Sigmoid colon (tissue), 6 donors: ENCODE measurements at regions not wholly inside any gene's neighbourhood (a gene's known extent, or its start where the extent isn't known, plus 50 kb on each side); places are given as distances from the start of the nearest gene placed in this dataset.
A peak's percentile ranks its signal among the peaks of the same experiment; 100 is the strongest.

Source experiments
- DNase-seq: peaks from one replicate; pipeline ENCODE4 v3.0.0-alpha.2; 2019
- H3K27ac ChIP-seq, 4 donors: fragments of 200-600 bp; sonication (generic); one replicate each; pipeline ENCODE4 v1.5.1; 2016 to 2019; ENCODE audit warnings: mild to moderate bottlenecking in 1 of 4
- H3K27me3 ChIP-seq, 3 donors: fragments of 200-600 bp; sonication (generic); one replicate each; pipeline ENCODE4 v1.5.1; 2019; ENCODE audit warnings: mild to moderate bottlenecking in 1 of 3
- H3K36me3 ChIP-seq, 4 donors: fragments of 200-600 bp; sonication (generic); one replicate each; pipeline ENCODE4 v1.5.1; 2016 to 2019
- H3K4me1 ChIP-seq, 4 donors: fragments of 200-600 bp; sonication (generic); one replicate each; pipeline ENCODE4 v1.5.1; 2017 to 2019
- H3K4me3 ChIP-seq, 4 donors: fragments of 200-600 bp; sonication (generic); one replicate each; pipeline ENCODE4 v1.5.1; 2017 to 2019; ENCODE audit warnings: mild to moderate bottlenecking in 2 of 4, moderate library complexity in 1 of 4
- H3K9me3 ChIP-seq, 4 donors: fragments of 200-600 bp in 3 of 4; sonication (generic) in 3 of 4; one replicate each; pipeline versions ENCODE4 v1.5.1 to v1.6.1; 2013 to 2019
- CTCF ChIP-seq, 4 experiments: fragments of 450-650 bp in 3 of 4; fragments of 200-600 bp in 1 of 4; IDR thresholded peaks; one replicate each; pipeline ENCODE4 v1.5.1; 2016 to 2019; ENCODE audit warnings: antibody characterized with exemption in 4 of 4, mild to moderate bottlenecking in 3 of 4, moderate library complexity in 2 of 4
- EP300 ChIP-seq, 4 donors: sonication (generic); formaldehyde crosslinking; IDR thresholded peaks; one replicate each; pipeline ENCODE4 v1.6.1; 2017; ENCODE audit warnings: antibody characterized with exemption in 4 of 4
- POLR2A ChIP-seq, 2 donors: fragments of 450-650 bp; IDR thresholded peaks; one replicate each; pipeline ENCODE4 v1.6.1; 2016; ENCODE audit warnings: antibody characterized with exemption in 2 of 2, mild to moderate bottlenecking in 2 of 2, moderate library complexity in 2 of 2
- POLR2AphosphoS5 ChIP-seq, 4 donors: sonication (generic); formaldehyde crosslinking; IDR thresholded peaks; one replicate each; pipeline ENCODE4 v1.6.1; 2017; ENCODE audit warnings: antibody characterized with exemption in 4 of 4
- WGBS, 2 donors: extraction: QIAGEN DNeasy Blood & Tissue Kit; methylation state at CpG; one replicate each; pipeline ENCODE4 v1.1.7; 2013; 5-methylcytosine and 5-hydroxymethylcytosine counted together
- intact Hi-C: fragments of 100-400 bp; cut with DNase I; formaldehyde crosslinking; loops from one replicate; pipeline ENCODE4 v1.15.1; 2023
- donor health status: healthy with polysubstance abuse.
- donor health status: healthy.

GRCh38 chr16:16917191-16917785 lies 538.3 kb downstream of the NPIPA7 start:
- WGBS, 2 donors, result 27 to 40% methylated on average over 10 of the region's 10 CpGs
- Histone ChIP-seq H3K4me3 (no peak overlapping the region), H3K27me3 (no peaks in the 10 kb centered on the region), H3K4me1 (peaks cover 0 to 18% (median 6%) of the 10 kb centered on the region in 4 donors), H3K9me3 (no peaks in the 10 kb centered on the region), H3K27ac (peak overlapping the region in 1 of 4 donors; percentile 51), H3K36me3 (no peaks in the 10 kb centered on the region)
- no peak for TF ChIP-seq EP300 (IDR thresholded peaks at IDR 0.05)
- TF ChIP-seq POLR2AphosphoS5 (IDR thresholded peaks at IDR 0.05), result no peak
- intact Hi-C loops, result no loop called here
- DNase-seq, result no peak

DNA sequence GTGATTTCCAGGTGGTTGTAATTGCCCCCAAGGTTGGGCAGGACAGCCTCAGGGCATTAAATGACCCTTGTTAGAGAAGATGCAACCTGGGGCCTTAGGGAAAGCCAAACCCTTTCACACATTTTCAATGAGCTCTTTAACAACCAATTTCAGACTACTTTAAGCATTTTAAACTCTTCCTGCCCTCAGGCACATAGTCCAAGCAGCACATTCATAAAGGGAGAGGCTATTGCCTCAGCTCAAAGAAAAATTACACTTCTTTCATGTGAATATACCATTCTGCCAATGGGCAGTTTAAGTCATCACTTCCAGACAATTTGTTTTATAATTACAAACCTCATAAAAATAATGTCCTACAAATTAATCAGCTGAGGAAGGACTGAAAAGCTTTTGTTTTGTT lies 544.5 kb downstream of the NPIPA7 start:
- TF ChIP-seq CTCF (IDR thresholded peaks at IDR 0.05), result no peak
- TF ChIP-seq EP300 (IDR thresholded peaks at IDR 0.05), result no peak
- TF ChIP-seq POLR2A (IDR thresholded peaks at IDR 0.05), result no peak
- TF ChIP-seq POLR2AphosphoS5 (IDR thresholded peaks at IDR 0.05), result no peak
- intact Hi-C loops, result no loop called here
- Histone ChIP-seq H3K9me3 (peaks cover 0 to 4% (median 0%) of the 10 kb centered on the region in 4 donors), H3K4me1 (no peaks in the 10 kb centered on the region), H3K27me3 (no peaks in the 10 kb centered on the region), H3K4me3 (no peak overlapping the region), H3K27ac (no peak overlapping the region), H3K36me3 (no peaks in the 10 kb centered on the region)
- no peak for DNase-seq

GRCh38 chr16:16924613-16925012 lies 545.7 kb downstream of the NPIPA7 start:
- H3K27ac ChIP-seq, result no peak overlapping the region
- H3K4me1 ChIP-seq, result no peaks in the 10 kb centered on the region
- H3K36me3 ChIP-seq, result no peaks in the 10 kb centered on the region
- H3K9me3 ChIP-seq, result peaks cover 0 to 4% (median 0%) of the 10 kb centered on the region in 4 donors
- no peak overlapping the region for H3K4me3 ChIP-seq
- TF ChIP-seq CTCF (IDR thresholded peaks at IDR 0.05), result no peak
- TF ChIP-seq POLR2AphosphoS5 (IDR thresholded peaks at IDR 0.05), result no peak
- TF ChIP-seq POLR2A (IDR thresholded peaks at IDR 0.05), result no peak
- TF ChIP-seq EP300 (IDR thresholded peaks at IDR 0.05), result no peak
- intact Hi-C loops, result no loop called here
- H3K27me3 ChIP-seq, result no peaks in the 10 kb centered on the region
- DNase-seq, result no peak
- WGBS, 2 donors, result 53 to 66% methylated on average over 4 of the region's 4 CpGs

- Histone ChIP-seq H3K27ac (no peak overlapping the region), H3K4me1 (no peaks in the 10 kb centered on the region), H3K36me3 (no peaks in the 10 kb centered on the region), H3K9me3 (peaks cover 0 to 4% (median 0%) of the 10 kb centered on the region in 4 donors), H3K27me3 (no peaks in the 10 kb centered on the region), H3K4me3 (no peak overlapping the region)
- WGBS, 2 donors, result 95 to 96% methylated on average over 2 of the region's 2 CpGs
- TF ChIP-seq POLR2A (IDR thresholded peaks at IDR 0.05) (no peak), POLR2AphosphoS5 (IDR thresholded peaks at IDR 0.05) (no peak), CTCF (IDR thresholded peaks at IDR 0.05) (no peak), EP300 (IDR thresholded peaks at IDR 0.05) (no peak)
- intact Hi-C loops, result no loop called here
- DNase-seq, result no peak
Observed at GRCh38 chr16:16925432-16925831, 545.3 kb downstream of the XYLT1 start.

DNA sequence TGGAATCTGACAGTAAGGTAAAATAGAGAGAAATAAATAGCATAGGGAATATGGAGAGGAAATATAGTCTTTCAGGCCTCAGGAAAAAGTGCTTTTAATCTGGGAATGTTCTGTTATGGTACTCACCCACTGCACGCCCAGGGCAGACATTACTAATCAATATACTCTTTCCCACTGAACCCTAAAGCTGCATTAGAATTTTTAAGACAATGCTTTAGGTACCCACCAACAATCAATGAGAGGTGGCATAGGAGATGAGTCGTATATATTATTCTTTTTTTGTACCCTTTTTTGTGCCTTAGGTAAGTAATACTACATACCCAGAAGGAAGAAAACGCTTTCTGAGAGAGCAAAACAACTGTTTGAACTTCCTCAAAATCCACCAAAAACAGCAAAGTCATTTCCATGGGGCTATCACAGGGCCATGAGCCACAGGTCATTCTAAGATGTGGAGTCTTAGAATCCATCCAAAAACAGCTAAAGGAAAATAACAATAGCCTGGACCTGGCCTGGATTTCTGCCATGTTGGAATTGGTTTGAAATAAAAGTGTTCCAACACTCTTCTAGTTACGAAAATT lies 542.1 kb downstream of the XYLT1 start:
- Histone ChIP-seq H3K4me1 (no peaks in the 10 kb centered on the region), H3K27ac (no peak overlapping the region), H3K9me3 (peaks cover 0 to 4% (median 0%) of the 10 kb centered on the region in 4 donors), H3K36me3 (no peaks in the 10 kb centered on the region), H3K27me3 (no peaks in the 10 kb centered on the region), H3K4me3 (no peak overlapping the region)
- no peak for DNase-seq
- 72 to 88% methylated on average over 4 of the region's 4 CpGs for WGBS, 2 donors
- intact Hi-C loops, result no loop called here
- no peak for TF ChIP-seq POLR2A (IDR thresholded peaks at IDR 0.05)
- TF ChIP-seq POLR2AphosphoS5 (IDR thresholded peaks at IDR 0.05), result no peak
- TF ChIP-seq EP300 (IDR thresholded peaks at IDR 0.05), result no peak
- TF ChIP-seq CTCF (IDR thresholded peaks at IDR 0.05), result no peak
